NCI-H187 (cell line): ENCODE measurements at regions not wholly inside any gene's neighbourhood (a gene's known extent, or its start where the extent isn't known, plus 50 kb on each side); places are given as distances from the start of the nearest gene placed in this dataset.

Source experiments
- DNase-seq, 2 experiments: peaks; one replicate each; lab custom pipeline; 2025; lab: John Stamatoyannopoulos, UW

- peak; percentile 19 to 45 for DNase-seq
Observed at GRCh38 chr6:6891949-6892461, 215.8 kb upstream of the RREB1 start.

DNA sequence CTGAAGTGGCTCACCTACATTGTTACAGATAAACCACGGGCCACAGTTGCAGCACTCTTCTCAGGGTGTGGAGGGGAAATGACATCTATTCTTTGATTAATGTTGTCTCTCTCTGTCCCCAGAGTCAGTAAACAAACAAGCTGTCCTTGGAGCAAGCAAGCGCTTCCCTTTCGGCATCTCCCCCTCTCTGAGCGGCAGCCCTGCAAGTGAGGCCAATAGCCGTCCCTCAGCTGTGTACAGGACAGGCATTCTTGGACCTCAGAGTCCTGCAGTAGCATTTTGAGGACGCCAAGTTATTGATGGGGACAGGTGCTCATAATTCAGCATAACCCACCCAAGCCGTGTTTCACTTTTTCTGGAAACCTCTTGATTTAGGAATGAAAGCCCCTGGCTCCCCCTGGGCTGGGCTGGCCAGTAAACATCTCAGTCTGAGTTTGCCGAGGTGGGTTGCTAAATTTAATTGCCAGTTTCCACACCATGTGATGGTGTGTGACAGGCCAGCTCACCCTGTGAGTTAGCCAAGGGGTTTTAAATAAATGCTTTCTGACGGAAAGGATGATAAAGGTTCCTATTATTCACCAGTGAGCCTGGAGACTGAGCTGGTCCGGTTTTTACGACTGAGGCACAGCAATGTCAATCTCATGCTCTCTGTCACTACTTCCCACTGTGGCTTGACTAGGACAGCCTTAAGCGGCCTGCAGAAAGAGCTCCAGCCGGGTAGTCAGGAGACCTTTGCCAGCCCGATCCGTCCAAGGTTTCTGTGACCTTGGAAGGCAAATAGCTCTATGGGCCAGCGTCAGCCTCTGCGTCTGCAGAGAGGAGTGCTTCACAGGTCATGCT, 214.8 kb upstream of the RREB1 start:
- DNase-seq: no peak

GRCh38 chr6:6893701-6894100, 214.1 kb upstream of the RREB1 start:
- no peak for DNase-seq

- no peak for DNase-seq
Observed at GRCh38 chr6:6895929-6896328, 211.8 kb upstream of the RREB1 start.

DNA sequence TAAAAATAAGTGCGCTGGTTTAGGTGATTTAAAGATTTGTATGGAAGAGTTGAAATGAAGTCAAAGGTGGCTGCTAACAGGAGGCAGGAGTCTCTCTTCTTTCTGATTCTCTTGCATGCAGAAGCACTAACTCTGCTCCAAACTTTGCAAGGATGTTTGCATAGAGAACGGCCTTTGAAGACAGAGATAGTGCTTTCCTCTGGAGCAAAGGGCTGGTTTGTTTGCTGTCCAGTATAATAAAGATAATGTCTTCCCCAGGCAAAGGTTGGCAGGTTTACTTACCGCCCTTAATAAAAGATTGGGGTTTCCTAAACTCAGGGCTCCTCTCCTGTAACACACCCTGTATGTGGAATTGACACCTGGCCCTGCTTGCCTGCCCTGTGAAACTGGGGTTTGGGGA, 210.6 kb upstream of the RREB1 start:
- no peak for DNase-seq

DNA sequence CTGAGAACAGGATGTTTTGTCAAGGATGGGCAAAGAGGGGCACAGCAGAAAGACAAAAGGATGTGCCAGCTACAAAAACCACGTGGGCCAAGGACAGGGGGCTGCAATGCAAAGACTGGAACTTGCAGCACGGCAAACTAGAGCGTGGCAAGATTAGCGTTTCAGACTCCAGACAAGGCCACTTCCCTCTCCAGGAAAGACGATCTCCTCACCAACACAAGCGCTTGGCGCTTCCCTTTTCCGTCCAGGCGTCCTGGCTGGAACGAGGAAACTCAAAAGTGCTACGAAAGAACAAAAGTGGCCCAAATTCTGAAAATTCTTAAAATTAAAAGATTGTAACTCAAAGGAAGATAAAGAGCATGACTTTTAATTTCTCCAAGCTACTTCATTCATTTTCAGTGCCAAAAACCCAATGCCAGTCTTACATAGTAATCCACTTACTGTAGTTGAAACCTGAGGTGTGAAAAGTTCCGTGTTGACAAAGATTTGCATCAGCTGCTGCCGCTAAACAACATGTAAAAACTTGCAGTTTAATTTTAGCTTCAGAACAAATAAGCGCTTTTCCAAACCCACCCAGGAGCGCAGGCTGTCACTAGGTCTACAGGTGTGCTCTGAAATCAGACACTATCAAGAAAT, 207.1 kb upstream of the RREB1 start:
- DNase-seq: no peak

DNA sequence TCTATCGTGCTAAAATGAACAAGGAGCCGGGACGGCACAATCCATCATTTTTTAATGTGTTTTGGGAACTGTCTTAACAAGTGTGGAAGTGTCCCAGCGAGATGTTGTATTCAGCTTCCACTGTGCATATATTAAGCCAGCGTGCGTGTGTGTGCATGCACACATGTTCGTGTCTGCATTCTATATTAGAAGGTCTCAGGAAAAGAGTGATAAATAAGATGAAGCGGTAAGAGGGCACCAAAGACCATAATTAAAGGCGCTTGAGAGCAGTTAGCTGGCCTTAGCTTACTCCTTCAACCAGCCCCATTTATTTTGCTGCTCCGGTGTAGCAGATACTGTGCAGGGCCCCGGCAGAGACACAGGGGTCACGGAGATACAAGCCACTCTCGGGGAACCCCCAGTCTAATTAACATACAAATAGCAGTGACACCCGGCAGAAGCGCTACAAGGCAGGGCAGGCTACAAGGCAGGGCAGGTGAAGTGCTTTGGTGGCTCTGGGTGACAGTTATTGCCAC, 206.5 kb upstream of the RREB1 start:
- no peak for DNase-seq

DNA sequence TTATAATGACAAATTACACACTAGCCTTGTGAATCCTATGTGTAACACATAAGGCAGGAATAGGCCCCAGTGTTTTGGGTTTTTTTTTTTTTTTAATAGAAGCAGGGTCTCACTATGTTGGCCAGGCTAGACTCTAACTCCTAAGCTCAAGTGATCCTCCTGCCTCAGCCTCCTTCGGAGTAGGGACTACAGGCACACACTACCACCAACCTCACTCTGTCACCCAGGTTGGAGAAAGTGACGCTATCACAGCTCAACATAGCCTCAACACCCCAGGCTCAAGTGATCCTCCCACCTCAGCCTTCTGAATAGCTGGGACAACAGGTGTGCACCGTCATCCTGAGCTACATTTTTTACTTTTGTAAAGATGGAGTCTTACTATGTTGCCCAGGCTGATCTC, 205.8 kb upstream of the RREB1 start:
- DNase-seq: no peak

DNA sequence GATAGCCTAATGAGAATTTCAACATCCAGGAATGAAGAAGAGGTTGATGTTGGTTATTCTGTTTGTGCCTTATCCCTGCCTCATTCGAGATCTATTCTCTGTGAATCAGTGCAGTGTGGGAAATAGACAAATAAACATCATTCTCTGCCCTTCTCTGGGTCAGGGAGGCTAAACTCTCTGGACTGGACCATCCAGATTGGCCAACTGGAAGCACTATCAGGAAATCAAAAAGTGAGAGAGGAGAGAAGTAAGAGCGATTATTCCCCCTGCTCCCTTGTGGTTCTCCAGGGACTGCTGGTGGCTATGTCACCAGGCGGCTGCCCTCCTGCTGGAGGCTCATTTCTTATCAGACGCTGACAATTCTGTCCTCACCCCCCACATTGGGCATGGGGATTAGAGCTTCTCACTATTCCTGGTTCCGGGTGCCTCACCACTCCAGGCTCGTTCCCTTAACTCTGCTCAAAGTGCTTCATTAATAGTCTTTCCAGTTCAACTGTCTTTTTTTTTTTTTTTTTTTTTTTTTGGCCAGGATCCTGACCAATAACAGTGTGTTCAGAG, 201.7 kb upstream of the RREB1 start:
- no peak for DNase-seq

GRCh38 chr6:6906570-6907213, 201.1 kb upstream of the RREB1 start:
- DNase-seq: no peak

- no peak for DNase-seq
Observed at GRCh38 chr6:6907286-6907685, 200.5 kb upstream of the RREB1 start.

DNA sequence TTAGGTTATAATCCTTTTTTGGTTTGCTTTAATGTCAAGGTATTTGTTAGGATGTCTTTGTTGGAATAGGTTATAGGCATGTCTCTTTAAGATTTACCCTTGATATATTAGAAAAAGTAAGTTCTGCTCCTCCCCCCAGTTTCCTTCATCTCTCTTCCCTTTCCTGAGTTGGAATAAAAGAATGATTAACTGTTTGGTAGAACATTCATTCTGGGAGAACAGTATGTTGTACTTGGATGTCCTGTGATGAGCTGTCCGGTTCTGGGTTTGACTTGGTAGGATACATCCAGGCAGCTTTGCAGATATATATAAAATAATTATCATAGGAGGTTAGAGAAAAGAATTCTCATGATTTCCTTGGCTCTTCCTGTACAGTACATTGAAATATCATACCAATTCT, 199.6 kb upstream of the RREB1 start:
- DNase-seq: no peak

DNA sequence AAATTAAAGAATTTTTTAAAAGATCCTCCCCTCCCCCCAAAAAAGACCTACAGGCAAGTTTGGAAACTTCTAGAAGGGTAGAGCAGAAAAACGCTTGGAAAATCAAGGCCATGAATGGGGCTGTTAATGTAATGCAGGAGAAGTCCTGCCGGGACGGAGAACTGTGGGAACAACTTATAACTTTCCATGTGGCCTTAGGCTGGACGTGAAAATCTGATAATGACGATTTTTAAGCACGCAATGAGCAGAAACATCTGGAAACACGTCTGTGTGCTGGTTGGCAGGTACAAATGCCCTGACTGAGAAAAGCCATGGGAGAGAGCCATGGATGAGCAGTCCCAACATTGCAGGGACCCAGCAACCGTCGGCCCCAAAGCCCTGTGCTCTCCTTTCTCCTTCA, 198.7 kb upstream of the RREB1 start:
- no peak for DNase-seq

DNA sequence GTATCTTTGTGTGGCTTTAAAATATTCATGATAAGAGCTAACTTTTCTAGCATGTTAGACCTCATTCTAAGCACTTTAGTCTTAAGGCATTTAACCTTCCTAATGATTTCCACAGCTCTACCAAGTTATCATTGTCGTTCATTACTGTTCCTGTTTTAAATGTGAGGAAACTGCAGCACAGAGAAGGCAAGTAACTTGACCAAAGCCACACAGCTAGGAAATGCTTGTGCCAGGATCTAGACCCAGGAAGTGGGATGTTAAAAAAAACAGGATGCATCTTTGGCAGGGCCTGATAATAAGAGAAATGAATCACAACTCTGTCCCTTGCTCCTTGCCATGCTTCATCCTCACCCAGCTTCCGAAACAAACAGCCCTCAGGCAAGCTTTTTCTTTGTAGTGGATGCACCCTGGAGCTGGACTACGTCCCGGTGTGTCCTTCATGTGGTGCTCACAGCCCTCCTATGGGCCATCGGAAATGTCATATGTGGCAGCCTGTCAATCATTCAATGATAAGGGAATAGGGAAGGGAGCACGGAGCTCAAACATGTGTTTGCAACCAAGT, 196.9 kb upstream of the RREB1 start:
- no peak for DNase-seq

DNA sequence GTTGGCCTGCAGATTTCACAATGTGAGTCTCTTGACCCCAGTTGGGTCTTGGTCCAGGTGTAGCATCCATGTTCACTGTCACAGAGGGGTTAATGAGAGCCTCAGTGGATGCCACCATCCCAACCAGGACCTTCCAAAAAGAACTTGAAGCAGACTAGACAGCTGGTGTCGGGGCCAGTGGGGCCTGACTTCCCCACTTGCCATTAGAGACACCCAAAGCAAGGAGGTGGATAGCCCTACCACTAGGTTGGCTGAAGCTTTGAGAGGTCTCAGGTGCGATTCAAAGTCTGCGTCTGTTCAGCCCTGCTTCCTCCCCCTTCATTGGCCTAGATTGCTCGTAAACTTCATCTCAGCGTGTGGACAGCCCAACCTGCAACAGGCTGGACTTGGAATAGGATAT, 196.4 kb upstream of the RREB1 start:
- DNase-seq: no peak

GRCh38 chr6:6912817-6913744, 194.7 kb upstream of the RREB1 start:
- DNase-seq: no peak

- DNase-seq: no peak
Observed at GRCh38 chr6:6915219-6915618, 192.5 kb upstream of the RREB1 start.

GRCh38 chr6:6915813-6916547, 191.8 kb upstream of the RREB1 start:
- DNase-seq: no peak

DNA sequence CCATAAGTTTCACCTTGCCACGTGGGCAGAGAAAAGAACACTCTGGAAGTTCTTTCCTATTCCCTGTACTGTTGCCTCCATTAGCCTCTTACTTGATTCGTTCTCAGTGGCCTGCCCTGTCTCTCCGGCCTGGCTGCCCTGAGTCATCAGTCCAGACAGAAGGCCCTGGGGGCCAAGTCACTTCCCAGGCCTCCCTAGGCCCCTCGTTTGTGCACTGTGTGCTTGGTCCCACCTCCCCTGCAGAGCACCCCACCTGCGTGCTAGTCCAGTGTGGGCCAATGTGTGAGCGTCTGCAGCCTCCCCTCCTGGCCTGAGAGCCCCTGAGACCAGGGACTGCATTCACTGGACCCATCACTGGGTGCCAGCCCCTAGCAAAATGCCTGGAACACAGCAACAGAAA, 191.2 kb upstream of the RREB1 start:
- DNase-seq: no peak
